H1 (cell line): ENCODE measurements at regions not wholly inside any gene's neighbourhood (a gene's known extent, or its start where the extent isn't known, plus 50 kb on each side); places are given as distances from the start of the nearest gene placed in this dataset.

Experiments
- BRCA1 ChIP-seq: IDR thresholded peaks from 2 replicates; pipeline ENCODE4 v1.6.1; 2012; ENCODE audit warnings: low read depth, low read length, improper control_type of control experiment
- CHD2 ChIP-seq: IDR thresholded peaks from 2 replicates; pipeline ENCODE4 v1.6.1; 2012; ENCODE audit warnings: low read length, improper control_type of control experiment
- CHD7 ChIP-seq: fragments of 300-600 bp; sonication (generic); IDR thresholded peaks from 2 replicates; pipeline ENCODE4 v1.7.1; 2012; ENCODE audit warnings: low read length, moderate library complexity, mild to moderate bottlenecking, inconsistent platforms; ENCODE audit not compliant: insufficient replicate concordance
- EP300 ChIP-seq, 2 experiments: IDR thresholded peaks; 1 replicate in 1 of 2; 2 replicates in 1 of 2; pipeline ENCODE4 v1.6.1; 2011 to 2012; ENCODE audit warnings: low read depth in 2 of 2, low read length in 2 of 2, mild to moderate bottlenecking in 2 of 2, borderline replicate concordance in 1 of 2, inconsistent platforms in 1 of 2, moderate library complexity in 1 of 2
- GABPA ChIP-seq: IDR thresholded peaks from 2 replicates; pipeline ENCODE4 v1.6.1; 2011; ENCODE audit warnings: mild to moderate bottlenecking, low read length, moderate library complexity, borderline replicate concordance; ENCODE audit not compliant: insufficient read depth
- HDAC6 ChIP-seq: IDR thresholded peaks from one replicate; pipeline ENCODE4 v1.7.1; 2012; ENCODE audit warnings: low read depth, mild to moderate bottlenecking, inconsistent platforms, low read length, moderate library complexity
- JUN ChIP-seq: IDR thresholded peaks from 2 replicates; pipeline ENCODE4 v1.6.1; 2011; ENCODE audit warnings: low read depth, mild to moderate bottlenecking, improper control_type of control experiment, low read length
- POLR2A ChIP-seq, 2 experiments: IDR thresholded peaks; 1 replicate in 1 of 2; 2 replicates in 1 of 2; pipeline ENCODE4 v1.6.1; 2011; ENCODE audit warnings: low read depth in 2 of 2, low read length in 2 of 2, mild to moderate bottlenecking in 2 of 2; ENCODE audit errors: control extremely low read depth in 1 of 2
- RBBP5 ChIP-seq: IDR thresholded peaks from 2 replicates; pipeline ENCODE4 v1.7.1; 2012; ENCODE audit warnings: low read depth, mild to moderate bottlenecking, inconsistent platforms, low read length, moderate library complexity, borderline replicate concordance
- TAF7 ChIP-seq: optimal IDR thresholded peaks from 2 replicates; pipeline ENCODE3; 2011; ENCODE audit warnings: low read depth, mild to moderate bottlenecking, inconsistent platforms, low read length, moderate library complexity, borderline replicate concordance
- TCF12 ChIP-seq: IDR thresholded peaks from 2 replicates; pipeline ENCODE4 v1.6.1; 2011; ENCODE audit warnings: low read depth, mild to moderate bottlenecking, low read length
- USF2 ChIP-seq: IDR thresholded peaks from 2 replicates; pipeline ENCODE4 v1.6.1; 2011; ENCODE audit warnings: low read length, improper control_type of control experiment
- TF ChIP-seq, protein P1 (sequence below): IDR thresholded peaks from 2 replicates; pipeline ENCODE4 v1.6.1; 2012; ENCODE audit warnings: inconsistent platforms
- TF ChIP-seq, protein P2 (sequence below), 3 experiments: IDR thresholded peaks; 1 replicate in 2 of 3; 2 replicates in 1 of 3; pipeline versions ENCODE4 v1.5.1 to v1.6.1; 2011; ENCODE audit warnings: low read length in 3 of 3, mild to moderate bottlenecking in 3 of 3, inconsistent platforms in 2 of 3, low read depth in 1 of 3, moderate library complexity in 1 of 3; ENCODE audit not compliant: insufficient read depth in 1 of 3; ENCODE audit errors: control extremely low read depth in 1 of 3

GRCh38 chr7:25286756-25287155, 58.5 kb upstream of the NPVF start:
- TF ChIP-seq POLR2A (IDR thresholded peaks at IDR 0.05; ENCODE audit: control extremely low read depth in 1 of 2, low read depth in 2 of 2, low read length in 2 of 2) (no peak), CHD7 (no peak), HDAC6 (no peak), EP300 (IDR thresholded peaks at IDR 0.05; ENCODE audit: borderline replicate concordance in 1 of 2, low read depth in 2 of 2, low read length in 2 of 2) (no peak), USF2 (no peak), JUN (no peak), BRCA1 (no peak), GABPA (no peak), RBBP5 (no peak), CHD2 (no peak), TAF7 (no peak), TCF12 (no peak)
- TF ChIP-seq, protein P1, sequence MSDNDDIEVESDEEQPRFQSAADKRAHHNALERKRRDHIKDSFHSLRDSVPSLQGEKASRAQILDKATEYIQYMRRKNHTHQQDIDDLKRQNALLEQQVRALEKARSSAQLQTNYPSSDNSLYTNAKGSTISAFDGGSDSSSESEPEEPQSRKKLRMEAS = no peak
- TF ChIP-seq, protein P2, sequence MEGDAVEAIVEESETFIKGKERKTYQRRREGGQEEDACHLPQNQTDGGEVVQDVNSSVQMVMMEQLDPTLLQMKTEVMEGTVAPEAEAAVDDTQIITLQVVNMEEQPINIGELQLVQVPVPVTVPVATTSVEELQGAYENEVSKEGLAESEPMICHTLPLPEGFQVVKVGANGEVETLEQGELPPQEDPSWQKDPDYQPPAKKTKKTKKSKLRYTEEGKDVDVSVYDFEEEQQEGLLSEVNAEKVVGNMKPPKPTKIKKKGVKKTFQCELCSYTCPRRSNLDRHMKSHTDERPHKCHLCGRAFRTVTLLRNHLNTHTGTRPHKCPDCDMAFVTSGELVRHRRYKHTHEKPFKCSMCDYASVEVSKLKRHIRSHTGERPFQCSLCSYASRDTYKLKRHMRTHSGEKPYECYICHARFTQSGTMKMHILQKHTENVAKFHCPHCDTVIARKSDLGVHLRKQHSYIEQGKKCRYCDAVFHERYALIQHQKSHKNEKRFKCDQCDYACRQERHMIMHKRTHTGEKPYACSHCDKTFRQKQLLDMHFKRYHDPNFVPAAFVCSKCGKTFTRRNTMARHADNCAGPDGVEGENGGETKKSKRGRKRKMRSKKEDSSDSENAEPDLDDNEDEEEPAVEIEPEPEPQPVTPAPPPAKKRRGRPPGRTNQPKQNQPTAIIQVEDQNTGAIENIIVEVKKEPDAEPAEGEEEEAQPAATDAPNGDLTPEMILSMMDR (IDR thresholded peaks at IDR 0.05; ENCODE audit: control extremely low read depth in 1 of 3, insufficient read depth in 1 of 3, low read depth in 1 of 3, low read length in 3 of 3) = no peak
